Jurkat, Clone E6-1 (cell line): ENCODE measurements at regions not wholly inside any gene's neighbourhood (a gene's known extent, or its start where the extent isn't known, plus 50 kb on each side); places are given as distances from the start of the nearest gene placed in this dataset.

Experiments used
- DNase-seq: peaks from one replicate; pipeline ENCODE4 v3.0.0-alpha.2; 2011; ENCODE audit warnings: low read depth, low spot score
- H3K4me3 ChIP-seq: 2 replicates; pipeline ENCODE4 v1.5.1; 2011; ENCODE audit warnings: mild to moderate bottlenecking, low read length, control low read depth, moderate library complexity

DNA sequence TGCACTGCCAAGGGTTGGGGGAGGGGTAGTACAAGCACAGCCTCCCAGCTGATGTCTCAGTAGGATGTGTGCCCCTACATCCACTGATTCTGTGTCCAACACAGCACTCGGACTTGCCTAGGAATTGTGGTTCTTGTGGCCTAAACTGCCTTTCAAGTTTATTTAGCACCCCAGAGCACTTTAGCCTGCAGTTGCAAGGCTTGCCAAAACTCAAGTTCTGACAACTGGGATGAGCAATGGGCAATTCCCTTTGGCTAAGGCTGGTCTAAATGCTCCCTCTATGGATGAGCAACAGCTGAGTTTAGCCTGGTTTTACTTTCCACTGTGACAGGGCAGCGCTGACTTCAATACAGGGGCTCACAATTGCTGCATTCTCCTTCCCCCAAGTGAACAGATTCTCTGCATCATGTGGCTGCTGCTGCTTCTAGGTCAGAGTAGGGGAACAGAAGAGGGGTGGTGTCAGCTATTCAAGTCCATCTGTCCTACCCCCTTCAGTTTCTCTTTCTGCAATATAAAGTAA lies 471.5 kb downstream of the PIK3C3 start:
- no peak overlapping the region for H3K4me3 ChIP-seq
- DNase-seq, result no peak

GRCh38 chr18:42429196-42429595 lies 474.2 kb downstream of the PIK3C3 start:
- no peak overlapping the region for H3K4me3 ChIP-seq
- DNase-seq, result no peak

- no peak for DNase-seq
- H3K4me3 ChIP-seq, result no peak overlapping the region
These were observed 481.3 kb downstream of the PIK3C3 start for GRCh38 chr18:42436222-42436765.

GRCh38 chr18:42437001-42437400 lies 482.0 kb downstream of the PIK3C3 start:
- no peak for DNase-seq
- no peak overlapping the region for H3K4me3 ChIP-seq

DNA sequence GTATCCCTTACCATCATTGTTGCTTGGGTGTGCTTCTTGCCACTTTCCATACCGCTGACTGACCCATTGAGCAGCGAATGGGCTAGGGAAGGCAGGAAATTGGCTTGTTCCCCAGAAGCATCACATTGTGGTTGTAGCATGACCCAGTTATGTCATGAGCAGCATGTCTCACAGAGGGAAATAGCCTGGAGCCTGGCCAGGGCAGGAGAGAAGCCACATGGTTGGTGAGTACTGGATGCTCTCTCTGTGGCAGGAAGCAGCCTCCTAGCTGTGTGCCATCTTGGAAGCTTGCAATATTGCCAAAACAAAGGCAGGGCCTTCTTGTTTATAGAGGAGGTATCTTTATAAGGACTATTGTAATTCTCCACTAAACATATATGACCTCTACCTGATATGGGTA lies 482.6 kb downstream of the PIK3C3 start:
- H3K4me3 ChIP-seq, result no peak overlapping the region
- DNase-seq, result no peak

GRCh38 chr18:42442656-42443055 lies 487.6 kb downstream of the PIK3C3 start:
- no peak overlapping the region for H3K4me3 ChIP-seq
- no peak for DNase-seq

GRCh38 chr18:42444349-42444748 lies 489.3 kb downstream of the PIK3C3 start:
- H3K4me3 ChIP-seq, result no peak overlapping the region
- no peak for DNase-seq

DNA sequence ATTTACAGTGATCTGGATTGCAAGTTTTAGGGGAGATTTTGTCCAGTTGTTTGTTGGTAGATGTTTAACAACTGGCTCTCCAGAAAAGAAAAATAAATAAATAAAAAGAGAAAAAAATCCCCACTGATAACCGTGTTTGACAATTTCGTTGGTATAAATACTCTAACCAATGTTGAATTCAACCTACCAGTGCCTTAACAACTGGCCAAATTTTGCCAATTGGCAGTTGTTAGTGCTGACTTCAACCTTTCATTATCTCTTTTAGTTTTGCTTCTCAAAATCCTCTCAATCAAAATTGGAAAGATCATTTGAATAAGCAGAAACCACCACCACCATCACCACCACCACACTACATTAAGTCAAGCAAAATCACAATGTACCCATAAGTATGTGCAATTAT lies 490.3 kb downstream of the PIK3C3 start:
- no peak for DNase-seq
- H3K4me3 ChIP-seq, result no peak overlapping the region

GRCh38 chr18:42446195-42446594 lies 491.2 kb downstream of the PIK3C3 start:
- DNase-seq, result no peak
- H3K4me3 ChIP-seq, result no peak overlapping the region

DNA sequence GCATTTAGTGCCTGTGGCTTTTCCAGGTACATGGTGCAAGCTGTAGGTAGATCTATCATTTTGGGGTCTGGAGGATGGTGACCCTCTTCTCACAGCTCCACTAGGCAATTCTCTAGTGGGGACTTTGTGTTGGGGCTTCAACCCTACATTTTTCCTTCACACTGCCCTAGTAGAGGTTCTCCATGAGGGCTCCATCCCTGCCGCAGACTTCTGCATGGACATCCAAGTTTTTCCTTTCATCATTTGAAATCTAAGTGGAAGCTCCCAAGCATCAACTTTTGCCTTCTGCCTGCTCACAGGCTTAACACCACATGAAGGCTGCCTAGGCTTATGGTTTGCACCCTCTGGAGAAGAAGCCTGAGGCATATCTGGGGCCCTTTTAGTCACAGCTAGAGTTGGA lies 492.7 kb downstream of the PIK3C3 start:
- DNase-seq, result no peak
- H3K4me3 ChIP-seq, result no peak overlapping the region

DNA sequence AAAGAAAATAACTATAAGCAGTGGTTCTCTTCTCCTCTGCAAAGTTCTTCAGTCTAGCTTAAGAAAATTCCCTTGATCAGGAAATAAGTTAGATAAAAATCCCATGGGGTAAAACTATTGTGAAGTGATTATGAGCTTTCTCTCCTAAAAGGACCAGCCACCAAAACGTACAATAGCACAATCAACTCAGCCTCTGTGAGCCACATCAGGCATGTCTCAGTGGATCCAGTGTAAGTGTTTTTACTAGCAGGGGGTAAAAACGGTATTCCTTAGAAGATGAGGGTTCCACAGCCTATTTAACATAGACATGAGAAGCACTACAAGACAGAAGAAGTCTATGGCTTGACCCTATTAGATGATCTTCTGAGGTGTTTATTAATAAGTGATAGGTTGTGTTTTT lies 503.2 kb downstream of the PIK3C3 start:
- H3K4me3 ChIP-seq, result no peak overlapping the region
- no peak for DNase-seq

GRCh38 chr18:42459873-42460272 lies 504.8 kb downstream of the PIK3C3 start:
- DNase-seq, result no peak
- no peak overlapping the region for H3K4me3 ChIP-seq

DNA sequence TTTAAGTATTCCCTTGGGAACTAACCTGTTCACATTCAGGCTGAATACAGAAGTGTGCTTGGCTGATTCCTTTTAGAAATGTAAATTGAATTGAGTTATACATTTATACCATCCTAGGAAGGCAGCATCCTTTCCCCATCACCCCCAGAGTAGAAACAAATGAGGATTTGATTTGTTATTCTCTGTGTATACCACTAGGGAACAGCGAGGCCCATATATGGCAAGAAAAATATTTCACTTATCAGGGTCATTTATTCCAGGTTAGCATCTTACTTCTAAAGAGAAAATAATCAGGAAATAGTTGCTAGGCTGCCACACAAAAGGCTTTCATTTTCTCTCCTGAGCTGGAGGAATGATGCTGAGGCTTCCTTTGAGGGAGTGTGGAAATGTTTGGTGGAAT lies 516.9 kb downstream of the PIK3C3 start:
- no peak for DNase-seq
- no peak overlapping the region for H3K4me3 ChIP-seq

DNA sequence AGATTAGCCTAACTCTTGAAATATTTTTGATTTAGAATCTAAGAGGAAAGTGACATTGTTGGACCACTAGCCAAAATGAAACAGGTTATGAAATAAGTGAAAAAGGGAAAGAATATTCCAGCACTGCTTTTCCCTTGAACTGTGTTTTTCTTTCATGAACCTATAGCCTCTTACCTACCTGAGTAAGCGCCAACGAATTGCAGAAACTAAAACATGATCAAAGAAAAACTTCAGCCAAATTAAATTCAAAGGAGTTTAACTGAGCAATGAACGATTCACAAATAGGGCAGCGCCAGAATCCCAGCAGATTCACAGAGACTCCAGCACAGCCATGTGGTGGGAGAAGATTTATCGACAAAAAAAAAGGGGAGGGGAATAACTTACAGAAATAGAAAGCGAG lies 518.6 kb downstream of the PIK3C3 start:
- no peak overlapping the region for H3K4me3 ChIP-seq
- DNase-seq, result no peak

- no peak for DNase-seq
- H3K4me3 ChIP-seq, result no peak overlapping the region
These were observed 519.5 kb downstream of the PIK3C3 start for GRCh38 chr18:42474577-42474976.

- no peak overlapping the region for H3K4me3 ChIP-seq
- no peak for DNase-seq
These were observed 520.1 kb downstream of the PIK3C3 start for GRCh38 chr18:42475157-42475556.

DNA sequence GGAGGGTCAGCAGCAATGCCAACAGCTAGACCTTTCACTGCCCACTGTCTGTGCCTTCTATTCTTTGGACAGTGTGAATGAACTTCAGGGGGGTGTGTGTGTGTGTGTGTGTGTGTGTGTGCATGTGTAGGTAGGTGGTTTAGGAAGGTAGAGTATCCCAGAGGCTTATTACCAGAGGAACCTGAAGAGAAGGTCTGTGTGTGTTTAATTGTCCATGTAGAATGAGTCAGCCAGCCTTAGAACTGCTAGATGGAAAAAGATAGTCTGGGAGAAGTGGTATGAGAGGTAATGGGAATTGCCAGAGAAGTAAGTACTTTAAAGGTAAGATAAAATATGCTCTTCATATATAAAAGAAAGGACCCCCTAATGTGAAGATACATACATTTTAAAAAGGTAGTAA lies 522.2 kb downstream of the PIK3C3 start:
- no peak for DNase-seq

DNA sequence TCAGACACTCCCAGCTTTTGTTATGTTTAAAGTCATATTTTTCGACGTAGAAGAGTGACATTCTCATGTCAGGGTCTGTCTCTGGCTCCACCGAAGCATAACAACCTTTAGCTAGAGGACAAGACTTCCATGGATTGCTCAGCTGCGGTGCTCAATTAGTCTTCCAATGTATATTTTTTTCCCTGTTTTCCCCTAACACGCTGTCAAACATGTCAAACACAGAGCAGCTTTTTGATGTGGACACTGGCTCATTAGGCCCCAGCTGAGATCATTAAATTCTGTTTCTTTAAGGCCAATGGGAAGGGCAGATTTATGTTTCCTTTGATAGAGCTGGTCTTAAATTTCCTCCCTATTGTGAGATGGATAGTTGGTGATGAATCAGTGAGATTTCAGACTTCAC lies 525.4 kb downstream of the PIK3C3 start:
- H3K4me3 ChIP-seq, result no peak overlapping the region
- DNase-seq, result no peak

More for the DNA sequence above, 522.2 kb downstream of the PIK3C3 start:
- H3K4me3 ChIP-seq, result no peak overlapping the region

- DNase-seq, result no peak
- no peak overlapping the region for H3K4me3 ChIP-seq
These were observed 529.6 kb downstream of the PIK3C3 start for GRCh38 chr18:42484648-42485047.

DNA sequence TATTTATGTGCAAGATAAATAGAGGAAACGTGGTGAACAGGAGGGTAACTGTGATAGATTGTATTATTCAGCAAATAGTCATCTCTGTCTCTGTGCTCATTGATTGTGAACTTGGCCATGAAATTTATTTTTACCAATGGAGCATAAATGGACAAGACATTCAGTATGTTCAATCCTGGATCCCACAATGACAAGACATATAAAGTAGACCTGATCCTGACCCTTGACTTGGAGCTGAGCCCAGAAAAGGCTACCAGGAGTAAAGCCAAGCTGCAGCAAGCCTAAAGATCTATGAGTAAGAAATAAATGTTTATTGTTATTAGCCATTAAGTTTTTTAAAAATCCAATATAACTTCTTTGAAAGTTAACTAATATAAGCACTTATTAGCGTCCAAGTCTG lies 531.2 kb downstream of the PIK3C3 start:
- no peak overlapping the region for H3K4me3 ChIP-seq
- no peak for DNase-seq

GRCh38 chr18:42508683-42509296 lies 553.8 kb downstream of the PIK3C3 start:
- no peak overlapping the region for H3K4me3 ChIP-seq
- DNase-seq, result no peak
